HG02759 (cell line): ENCODE measurements at regions not wholly inside any gene's neighbourhood (a gene's known extent, or its start where the extent isn't known, plus 50 kb on each side); places are given as distances from the start of the nearest gene placed in this dataset.
"Not testable (repeated sequence)": the region's sequence is repeated elsewhere in the genome, so short reads cannot be mapped to it uniquely, and the experiment has no call there.

Experiments
- ATAC-seq: cut with Tn5 transposase; IDR thresholded peaks from one replicate; pipeline ENCODE4 v1.9.1; 2021; ENCODE audit warnings: mild to moderate bottlenecking, moderate library complexity; ENCODE audit not compliant: unreplicated experiment

GRCh38 chr5:89200899-89201298, 317.9 kb upstream of the MEF2C start:
- ATAC-seq = no peak

- no peak for ATAC-seq
These were observed 316.3 kb upstream of the MEF2C start for GRCh38 chr5:89199306-89199705.

- ATAC-seq = no peak
These were observed 308.4 kb upstream of the MEF2C start for GRCh38 chr5:89191374-89191773.

DNA sequence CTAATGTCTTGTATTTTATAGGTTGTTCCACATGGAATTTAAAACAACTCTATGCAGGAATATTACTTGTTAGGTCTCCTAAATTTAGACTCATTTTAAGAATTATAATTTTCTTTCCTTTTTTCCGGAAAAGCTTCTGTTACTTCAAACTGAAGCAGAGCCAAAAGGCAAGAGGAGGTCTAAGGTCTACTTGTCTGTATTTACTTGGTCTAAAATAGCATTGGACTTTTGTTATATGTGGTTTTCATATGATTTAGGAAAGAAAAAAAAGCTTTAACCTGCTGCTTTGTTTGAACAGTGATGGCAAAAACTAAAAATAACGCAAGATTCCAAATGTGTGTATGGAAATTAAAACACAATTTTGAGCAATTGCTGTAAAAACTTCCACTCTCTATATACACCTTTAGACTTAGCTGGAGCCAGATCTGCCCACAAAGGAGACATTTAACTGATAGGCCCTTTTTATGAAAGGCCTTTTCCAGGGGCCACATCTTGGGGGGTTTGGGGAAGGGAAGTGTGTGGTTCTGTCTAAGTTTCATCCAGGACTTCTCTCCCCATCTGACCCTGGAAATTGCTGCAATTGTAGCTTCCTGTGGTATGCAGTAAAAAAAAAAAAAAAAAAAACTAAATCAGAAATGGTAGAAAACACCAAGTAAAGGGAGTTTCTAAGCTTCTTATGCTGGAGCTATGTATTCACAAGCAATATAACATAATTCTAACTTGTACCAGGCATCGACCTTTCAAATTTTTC, 307.7 kb upstream of the MEF2C start:
- ATAC-seq = no peak

DNA sequence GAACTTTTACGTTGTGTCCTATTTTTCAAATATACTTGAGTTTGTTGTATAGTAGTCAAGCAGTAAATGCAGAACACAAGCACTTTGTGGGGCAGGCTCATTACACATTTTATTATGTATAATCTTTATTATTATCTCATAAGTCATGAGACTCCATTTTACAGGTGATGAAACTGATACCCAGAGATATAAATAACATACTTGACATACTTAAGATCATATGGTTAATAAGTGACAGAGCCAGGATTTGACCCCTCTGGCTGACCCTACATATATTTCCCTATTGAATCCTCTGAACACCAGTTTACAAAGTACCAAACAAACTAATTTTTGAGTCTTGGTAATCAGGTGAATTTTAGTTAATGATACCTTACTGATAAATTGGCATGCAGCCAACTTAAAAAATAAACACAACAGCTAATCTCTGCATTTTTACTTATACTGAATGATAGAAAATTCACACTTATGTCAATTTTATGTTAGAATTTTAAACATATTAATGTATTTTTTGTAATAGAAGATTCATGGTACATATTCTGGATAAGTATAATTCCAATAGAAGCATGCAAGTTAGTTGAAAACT, 305.0 kb upstream of the MEF2C start:
- no peak for ATAC-seq

GRCh38 chr5:89187268-89187667, 304.3 kb upstream of the MEF2C start:
- ATAC-seq = no peak

- no peak for ATAC-seq
These were observed 298.6 kb upstream of the MEF2C start for GRCh38 chr5:89181546-89181945.

DNA sequence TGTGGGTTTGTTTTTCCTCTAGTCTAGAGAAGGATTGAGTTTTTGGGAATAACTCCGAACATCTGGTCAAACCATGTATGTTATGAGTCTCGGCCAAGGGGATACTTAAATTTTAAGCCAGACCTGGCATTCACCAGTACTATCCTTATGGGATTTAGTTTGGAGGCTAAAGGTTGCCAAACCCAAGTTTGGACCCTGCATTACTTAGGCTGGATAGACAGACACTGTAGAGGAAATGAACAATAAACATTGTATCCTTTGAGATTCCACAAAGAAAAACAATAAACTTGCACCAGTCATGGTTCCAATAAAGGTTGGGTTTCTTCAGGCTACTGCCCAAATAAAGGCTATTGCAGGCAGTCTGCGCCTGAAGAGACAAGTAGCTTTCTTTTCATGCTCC, 296.7 kb upstream of the MEF2C start:
- no peak for ATAC-seq

- no peak for ATAC-seq
These were observed 295.6 kb upstream of the MEF2C start for GRCh38 chr5:89178541-89178940.

- no peak for ATAC-seq
These were observed 290.5 kb upstream of the MEF2C start for GRCh38 chr5:89173528-89173927.

- ATAC-seq = peak; percentile 89
These were observed 285.8 kb upstream of the MEF2C start for GRCh38 chr5:89168766-89169165.

GRCh38 chr5:89164703-89165102, 281.7 kb upstream of the MEF2C start:
- not testable (repeated sequence) for ATAC-seq

- ATAC-seq = no peak
These were observed 273.2 kb upstream of the MEF2C start for GRCh38 chr5:89156226-89156625.

DNA sequence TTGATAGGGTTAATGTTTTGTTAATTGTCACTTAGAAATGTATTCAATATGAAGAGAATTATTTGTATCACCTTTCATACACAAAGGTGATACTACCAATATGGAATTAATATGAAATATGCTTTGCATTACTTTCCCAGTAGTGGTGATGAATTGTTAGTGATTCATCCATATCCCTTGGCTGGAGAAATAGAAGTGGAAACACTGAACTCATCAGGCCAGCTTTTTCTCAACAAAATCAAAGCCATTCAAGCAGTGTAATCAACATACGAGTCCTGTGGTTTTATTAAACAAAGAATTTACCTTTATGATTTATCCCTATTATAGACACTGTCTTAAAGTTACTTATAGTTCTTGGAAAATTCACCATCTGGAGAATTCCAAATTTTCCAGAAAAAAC, 264.0 kb upstream of the MEF2C start:
- ATAC-seq = no peak

- ATAC-seq = no peak
These were observed 254.2 kb upstream of the MEF2C start for GRCh38 chr5:89137148-89137547.

GRCh38 chr5:89133975-89134374, 251.0 kb upstream of the MEF2C start:
- no peak for ATAC-seq

- no peak for ATAC-seq
These were observed 250.1 kb upstream of the MEF2C start for GRCh38 chr5:89133129-89133528.

- no peak for ATAC-seq
These were observed 247.9 kb upstream of the MEF2C start for GRCh38 chr5:89130851-89131250.

- ATAC-seq = no peak
These were observed 247.0 kb upstream of the MEF2C start for GRCh38 chr5:89129941-89130340.

DNA sequence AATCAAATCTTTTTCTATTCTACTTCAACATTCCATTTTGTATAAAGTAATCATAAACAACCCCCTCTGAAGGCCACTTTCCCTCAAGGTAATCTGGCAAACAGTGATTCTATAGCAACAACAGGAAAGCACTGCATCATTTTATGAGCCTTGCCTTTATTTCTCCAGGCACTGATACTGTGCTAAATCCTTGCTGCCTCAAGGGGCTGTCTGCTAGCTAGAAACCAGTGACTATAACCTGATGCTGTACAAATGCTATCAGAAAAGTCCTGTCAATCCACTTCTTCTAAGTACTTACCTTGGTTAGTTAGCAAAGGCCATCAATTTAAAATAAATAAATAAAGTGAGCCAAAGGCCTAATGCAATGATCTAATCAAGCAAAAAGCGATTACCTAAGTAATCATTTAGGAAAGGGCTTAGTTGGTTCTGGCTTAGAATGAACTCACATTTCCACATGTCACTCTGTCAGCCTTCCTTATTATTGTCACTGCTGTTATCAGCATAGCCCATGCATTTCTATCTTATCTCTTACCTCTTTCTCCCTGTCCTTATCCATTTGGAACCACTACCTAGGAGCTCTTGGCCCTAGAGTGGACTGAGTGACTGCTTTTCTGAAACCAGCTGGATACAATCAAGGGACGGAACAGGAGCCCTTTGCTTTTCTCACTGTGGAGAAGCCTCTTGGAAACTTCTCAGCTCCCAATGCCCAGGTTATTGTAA, 246.1 kb upstream of the MEF2C start:
- ATAC-seq = no peak

- ATAC-seq = no peak
These were observed 245.1 kb upstream of the MEF2C start for GRCh38 chr5:89128092-89128491.

DNA sequence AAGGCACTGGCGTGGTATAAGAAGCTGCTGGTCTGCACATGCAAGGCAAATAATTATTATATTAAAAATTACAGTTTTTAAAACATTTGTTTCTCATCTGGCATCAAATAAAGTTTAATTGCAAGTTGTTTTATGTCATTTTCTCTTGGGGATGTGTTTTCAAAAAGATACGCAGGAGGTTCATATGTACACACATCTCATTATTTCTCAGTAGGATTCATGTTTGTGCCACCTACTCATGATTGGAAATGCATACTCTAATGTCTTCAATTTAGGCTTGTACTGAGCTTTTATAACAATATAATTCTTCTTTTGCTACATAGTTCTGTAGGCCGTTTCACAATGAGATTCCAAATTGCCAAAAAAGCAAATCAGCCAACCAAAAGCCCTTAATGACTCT, 244.2 kb upstream of the MEF2C start:
- ATAC-seq = no peak
